Adrenal gland (tissue), 5 donors: ENCODE measurements at regions not wholly inside any gene's neighbourhood (a gene's known extent, or its start where the extent isn't known, plus 50 kb on each side); places are given as distances from the start of the nearest gene placed in this dataset.

Source experiments
- POLR2A ChIP-seq, 2 donors: fragments of 450-650 bp; IDR thresholded peaks; one replicate each; pipeline ENCODE4 v1.6.1; 2017; ENCODE audit warnings: antibody characterized with exemption in 2 of 2, mild to moderate bottlenecking in 2 of 2, moderate library complexity in 1 of 2
- TF ChIP-seq, protein P1 (sequence below), 6 experiments: fragments of 450-650 bp in 4 of 6; fragments of 200-600 bp in 2 of 6; sonication (generic) in 1 of 6; IDR thresholded peaks; 1 replicate in 5 of 6; 2 replicates in 1 of 6; pipeline versions ENCODE4 v1.5.1 to v1.8.0; 2016 to 2021; ENCODE audit warnings: antibody characterized with exemption in 6 of 6, mild to moderate bottlenecking in 2 of 6, moderate library complexity in 1 of 6
- donor health status: DM: no; HTN: no; CAD: no.

DNA sequence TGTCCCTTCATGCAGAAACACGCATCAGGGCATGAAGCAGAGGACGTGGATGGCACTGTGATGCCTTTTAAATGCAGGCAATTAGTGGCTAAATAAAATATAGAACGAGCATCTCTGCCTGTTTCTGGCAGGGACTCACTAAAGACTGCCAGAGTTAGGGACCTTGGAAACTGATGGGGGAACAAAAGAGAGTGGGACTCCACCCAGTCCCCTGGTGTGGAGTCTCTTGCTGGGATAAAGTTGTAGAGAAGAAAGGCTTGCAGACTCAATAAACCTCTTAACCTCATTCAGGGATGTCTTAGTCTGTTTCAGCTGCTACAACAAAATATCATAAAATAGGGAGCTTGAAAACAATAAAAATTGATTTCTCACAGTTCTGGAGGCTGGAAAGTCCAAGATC is 87.6 kb upstream of the ARAP3 start:
- TF ChIP-seq, protein P1, sequence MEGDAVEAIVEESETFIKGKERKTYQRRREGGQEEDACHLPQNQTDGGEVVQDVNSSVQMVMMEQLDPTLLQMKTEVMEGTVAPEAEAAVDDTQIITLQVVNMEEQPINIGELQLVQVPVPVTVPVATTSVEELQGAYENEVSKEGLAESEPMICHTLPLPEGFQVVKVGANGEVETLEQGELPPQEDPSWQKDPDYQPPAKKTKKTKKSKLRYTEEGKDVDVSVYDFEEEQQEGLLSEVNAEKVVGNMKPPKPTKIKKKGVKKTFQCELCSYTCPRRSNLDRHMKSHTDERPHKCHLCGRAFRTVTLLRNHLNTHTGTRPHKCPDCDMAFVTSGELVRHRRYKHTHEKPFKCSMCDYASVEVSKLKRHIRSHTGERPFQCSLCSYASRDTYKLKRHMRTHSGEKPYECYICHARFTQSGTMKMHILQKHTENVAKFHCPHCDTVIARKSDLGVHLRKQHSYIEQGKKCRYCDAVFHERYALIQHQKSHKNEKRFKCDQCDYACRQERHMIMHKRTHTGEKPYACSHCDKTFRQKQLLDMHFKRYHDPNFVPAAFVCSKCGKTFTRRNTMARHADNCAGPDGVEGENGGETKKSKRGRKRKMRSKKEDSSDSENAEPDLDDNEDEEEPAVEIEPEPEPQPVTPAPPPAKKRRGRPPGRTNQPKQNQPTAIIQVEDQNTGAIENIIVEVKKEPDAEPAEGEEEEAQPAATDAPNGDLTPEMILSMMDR (IDR thresholded peaks at IDR 0.05) = no peak
- no peak for TF ChIP-seq POLR2A (IDR thresholded peaks at IDR 0.05)
